Lower lobe of right lung (tissue), 2 donors: ENCODE measurements at regions not wholly inside any gene's neighbourhood (a gene's known extent, or its start where the extent isn't known, plus 50 kb on each side); places are given as distances from the start of the nearest gene placed in this dataset.
A peak's percentile ranks its signal among the peaks of the same experiment; 100 is the strongest.

Source experiments
- ATAC-seq, 2 donors: fragments of 200-7000 bp; cut with Tn5 transposase; one replicate each; pipeline ENCODE4 v1.9.1; 2020 to 2022; ENCODE audit warnings: mild to moderate bottlenecking in 2 of 2, moderate library complexity in 2 of 2
- DNase-seq: peaks from one replicate; pipeline ENCODE4 v3.0.0-alpha.2; 2020
- H3K27ac ChIP-seq: fragments of 200-600 bp; one replicate; pipeline ENCODE4 v1.8.0; 2022
- H3K27me3 ChIP-seq: fragments of 200-600 bp; one replicate; pipeline ENCODE4 v1.8.0; 2022; ENCODE audit warnings: low read depth
- H3K36me3 ChIP-seq: fragments of 200-600 bp; one replicate; pipeline ENCODE4 v1.8.0; 2022; ENCODE audit warnings: mild to moderate bottlenecking
- H3K4me1 ChIP-seq: fragments of 200-600 bp; one replicate; pipeline ENCODE4 v1.8.0; 2022
- H3K4me3 ChIP-seq: fragments of 200-600 bp; one replicate; pipeline ENCODE4 v1.8.0; 2022; ENCODE audit warnings: mild to moderate bottlenecking
- H3K9me3 ChIP-seq: fragments of 200-600 bp; one replicate; pipeline ENCODE4 v1.8.0; 2022
- intact Hi-C: fragments of 100-400 bp; cut with DNase I; formaldehyde crosslinking; loops from one replicate; pipeline ENCODE4 v1.11.0; 2022
- TF ChIP-seq, protein P1 (sequence below): fragments of 200-600 bp; IDR thresholded peaks from one replicate; pipeline ENCODE4 v1.8.0; 2022; ENCODE audit warnings: antibody characterized with exemption, mild to moderate bottlenecking
- donor health status: DM: no; HTN: yes; CAD: no; lungs with severe emphysema.

DNA sequence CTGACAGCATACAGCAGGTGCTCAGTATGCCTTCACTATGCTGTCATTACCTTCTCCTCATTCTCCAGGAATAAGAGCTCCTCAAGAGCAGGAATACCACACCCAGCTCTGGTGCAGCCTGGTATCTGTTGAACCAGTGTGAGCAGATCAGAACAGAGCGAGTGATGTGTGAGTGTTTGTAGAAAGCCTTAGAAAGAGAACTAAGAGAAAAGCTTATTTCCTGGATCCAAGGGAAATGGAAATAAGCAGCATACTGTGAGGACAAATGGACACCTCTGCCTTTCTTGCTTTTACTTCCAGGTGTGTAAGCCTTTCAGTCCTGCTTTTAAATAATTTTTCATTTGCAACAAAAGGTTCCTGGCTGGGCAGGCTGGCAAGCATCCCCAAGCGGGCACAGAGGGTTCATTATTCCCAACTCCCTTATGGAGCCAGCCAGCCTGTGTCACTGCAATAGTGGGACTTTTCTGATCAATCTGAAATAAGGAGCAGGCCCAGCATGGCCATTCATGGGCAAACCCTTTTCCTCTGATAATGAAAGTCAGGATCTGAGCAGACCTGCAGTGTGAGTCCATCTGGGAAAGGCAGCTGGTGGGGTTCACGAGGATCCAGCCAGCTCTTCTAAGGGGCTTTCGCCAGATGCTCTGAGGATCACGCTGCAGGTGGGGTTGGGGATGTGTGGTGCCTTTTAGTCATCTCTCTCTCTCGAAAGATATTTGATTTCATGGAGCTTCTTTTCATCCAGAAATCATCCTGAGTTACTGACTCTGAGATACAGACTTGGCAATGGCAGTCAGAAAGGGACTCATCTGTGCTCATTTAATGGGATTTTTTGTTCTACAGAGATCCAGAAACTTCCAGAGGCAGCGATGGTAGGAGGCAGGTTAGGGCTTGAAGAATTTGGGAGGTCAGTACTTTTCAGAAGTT, 594.9 kb upstream of the CFAP20DC start:
- Histone ChIP-seq H3K9me3 (peaks cover 4% of the 10 kb centered on the region), H3K4me1 (peaks cover 13% of the 10 kb centered on the region), H3K36me3 (no peaks in the 10 kb centered on the region), H3K4me3 (no peak overlapping the region), H3K27me3 (no peaks in the 10 kb centered on the region), H3K27ac (no peak overlapping the region)
- TF ChIP-seq, protein P1, sequence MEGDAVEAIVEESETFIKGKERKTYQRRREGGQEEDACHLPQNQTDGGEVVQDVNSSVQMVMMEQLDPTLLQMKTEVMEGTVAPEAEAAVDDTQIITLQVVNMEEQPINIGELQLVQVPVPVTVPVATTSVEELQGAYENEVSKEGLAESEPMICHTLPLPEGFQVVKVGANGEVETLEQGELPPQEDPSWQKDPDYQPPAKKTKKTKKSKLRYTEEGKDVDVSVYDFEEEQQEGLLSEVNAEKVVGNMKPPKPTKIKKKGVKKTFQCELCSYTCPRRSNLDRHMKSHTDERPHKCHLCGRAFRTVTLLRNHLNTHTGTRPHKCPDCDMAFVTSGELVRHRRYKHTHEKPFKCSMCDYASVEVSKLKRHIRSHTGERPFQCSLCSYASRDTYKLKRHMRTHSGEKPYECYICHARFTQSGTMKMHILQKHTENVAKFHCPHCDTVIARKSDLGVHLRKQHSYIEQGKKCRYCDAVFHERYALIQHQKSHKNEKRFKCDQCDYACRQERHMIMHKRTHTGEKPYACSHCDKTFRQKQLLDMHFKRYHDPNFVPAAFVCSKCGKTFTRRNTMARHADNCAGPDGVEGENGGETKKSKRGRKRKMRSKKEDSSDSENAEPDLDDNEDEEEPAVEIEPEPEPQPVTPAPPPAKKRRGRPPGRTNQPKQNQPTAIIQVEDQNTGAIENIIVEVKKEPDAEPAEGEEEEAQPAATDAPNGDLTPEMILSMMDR = no peak
- ATAC-seq = no peak
- intact Hi-C loops = no loop called here
- DNase-seq = no peak

DNA sequence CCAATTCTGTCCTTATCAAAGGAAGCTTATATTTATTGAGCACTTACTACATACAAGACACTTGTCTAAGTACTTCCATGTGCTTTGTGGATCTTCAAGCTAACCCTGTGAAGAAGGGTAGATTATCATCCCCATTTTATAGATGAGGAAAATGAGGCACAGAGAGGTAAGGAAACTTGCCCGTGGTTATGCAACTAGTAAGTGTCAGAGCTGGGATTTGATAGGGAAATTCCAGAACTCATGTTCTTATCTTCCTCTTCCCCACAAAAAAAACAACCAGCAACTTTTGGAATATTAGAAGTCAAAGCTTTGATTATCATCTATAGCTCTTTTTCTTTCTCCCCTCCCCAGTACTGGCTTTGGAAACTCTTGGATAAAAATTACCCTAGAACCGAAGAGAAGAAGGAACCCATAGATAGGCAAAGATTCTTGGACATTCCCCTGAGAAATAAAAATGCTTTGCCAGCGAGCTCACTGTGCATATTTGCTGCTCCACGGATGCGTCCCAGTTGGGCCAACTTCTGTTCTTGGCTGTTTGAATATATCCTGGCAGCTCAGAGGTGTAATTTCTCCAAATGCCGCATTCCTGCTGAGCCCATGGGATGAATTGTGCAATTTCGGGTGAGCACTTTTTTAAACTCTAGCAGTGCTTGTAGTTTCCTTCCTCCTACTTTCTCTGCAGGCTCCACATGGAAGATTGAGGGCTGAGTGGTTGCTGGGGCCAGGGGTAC, 591.5 kb upstream of the CFAP20DC start:
- Histone ChIP-seq H3K4me1 (peaks cover 13% of the 10 kb centered on the region), H3K27ac (no peak overlapping the region), H3K36me3 (no peaks in the 10 kb centered on the region), H3K4me3 (no peak overlapping the region), H3K27me3 (no peaks in the 10 kb centered on the region), H3K9me3 (no peaks in the 10 kb centered on the region)
- intact Hi-C loops = no loop called here
- DNase-seq = no peak
- TF ChIP-seq, protein P1 = no peak
- peak; percentile 61 to 70 for ATAC-seq

DNA sequence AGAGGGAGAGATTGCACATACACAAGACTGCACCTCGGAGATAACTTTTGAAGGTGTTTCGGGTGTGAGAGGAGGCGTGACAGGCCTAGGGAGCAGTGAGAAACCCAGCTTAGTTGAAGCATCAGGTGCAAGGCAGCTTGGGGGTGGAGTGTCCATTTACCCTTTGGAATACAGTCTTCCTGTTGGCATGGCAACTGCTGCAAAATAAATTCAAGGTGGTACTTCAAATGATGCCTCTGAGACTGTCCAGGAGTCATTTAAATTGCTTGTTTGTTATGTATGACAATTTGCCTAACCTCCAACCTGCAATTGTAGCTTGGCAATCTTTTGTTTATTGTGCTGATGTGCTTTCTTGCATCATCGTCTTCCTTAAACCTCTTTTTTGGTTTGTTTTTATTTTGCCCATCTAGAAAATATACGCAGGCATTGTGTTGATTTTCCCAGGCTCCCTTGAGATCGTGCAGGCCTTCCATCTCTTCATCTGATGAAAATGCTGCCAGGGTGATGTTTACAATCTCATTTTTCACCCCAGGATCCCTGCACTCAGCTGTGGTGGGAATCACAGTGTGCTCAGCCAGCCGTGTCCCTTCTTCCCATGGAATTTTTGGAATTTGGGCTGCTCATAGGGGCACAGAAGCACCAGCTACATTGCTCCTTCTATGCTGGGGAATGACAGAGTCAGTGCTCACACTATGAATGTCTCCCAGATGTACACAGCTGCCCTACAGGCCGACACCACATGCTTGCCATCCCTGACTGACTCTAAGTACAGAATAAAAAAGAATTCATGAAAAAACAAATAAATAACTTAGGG, 583.1 kb upstream of the CFAP20DC start:
- H3K27ac ChIP-seq = no peak overlapping the region

DNA sequence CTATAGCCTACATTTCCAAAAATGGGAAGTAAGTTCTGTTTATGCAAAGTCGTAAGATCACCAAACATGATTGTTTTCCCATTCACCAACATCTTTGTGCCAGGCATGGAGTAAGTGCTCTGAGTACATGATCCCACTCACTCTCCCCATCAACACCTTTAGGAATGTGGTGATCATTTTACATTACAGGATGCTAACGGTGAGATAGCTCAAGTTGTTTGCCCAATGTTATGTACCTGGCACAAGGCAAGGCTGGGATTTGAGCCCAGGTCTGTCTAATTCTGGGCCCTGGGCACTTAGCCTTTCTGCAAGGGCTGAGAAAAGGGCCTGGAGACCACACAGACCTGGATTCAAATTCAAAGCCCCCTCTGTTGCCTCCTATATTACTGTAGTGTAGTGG, 581.7 kb upstream of the CFAP20DC start:
- TF ChIP-seq, protein P1 = no peak
- Histone ChIP-seq H3K27me3 (no peaks in the 10 kb centered on the region), H3K9me3 (no peaks in the 10 kb centered on the region), H3K4me1 (peaks cover 7% of the 10 kb centered on the region), H3K36me3 (no peaks in the 10 kb centered on the region), H3K4me3 (no peak overlapping the region), H3K27ac (no peak overlapping the region)
- intact Hi-C loops = no loop called here
- DNase-seq (no peak), ATAC-seq (no peak)

More for the DNA sequence above, 583.1 kb upstream of the CFAP20DC start:
- intact Hi-C loops = no loop called here
- H3K4me3 ChIP-seq = no peak overlapping the region
- no peak for DNase-seq
- H3K4me1 ChIP-seq = peaks cover 7% of the 10 kb centered on the region
- H3K27me3 ChIP-seq = no peaks in the 10 kb centered on the region
- ATAC-seq = peak; percentile 56 to 77
- H3K36me3 ChIP-seq = no peaks in the 10 kb centered on the region
- H3K9me3 ChIP-seq = no peaks in the 10 kb centered on the region
- TF ChIP-seq, protein P1 = no peak

DNA sequence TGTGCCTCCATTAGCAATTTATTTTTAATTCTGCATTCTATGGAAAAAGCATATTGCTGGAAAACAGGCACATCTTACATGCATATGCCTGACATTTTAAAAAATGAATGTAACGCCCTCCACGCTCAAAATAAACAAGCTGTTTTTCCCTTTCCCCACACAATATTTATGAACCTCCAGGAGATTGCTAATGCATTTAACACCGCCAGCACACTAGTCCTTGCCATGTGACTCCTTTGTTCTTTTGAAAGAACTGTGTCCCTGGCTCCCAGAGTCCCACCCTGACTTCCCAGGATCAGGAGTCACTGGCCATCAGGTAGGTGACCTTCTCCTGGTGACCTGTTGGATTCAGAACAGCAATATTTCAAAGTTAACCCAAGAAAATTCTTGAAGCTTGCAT, 571.2 kb upstream of the CFAP20DC start:
- TF ChIP-seq, protein P1 = no peak
- H3K27ac ChIP-seq = no peak overlapping the region
- no peak for DNase-seq
- intact Hi-C loops = no loop called here
- no peaks in the 10 kb centered on the region for H3K9me3 ChIP-seq
- H3K36me3 ChIP-seq = no peaks in the 10 kb centered on the region
- H3K27me3 ChIP-seq = no peaks in the 10 kb centered on the region
- no peak overlapping the region for H3K4me3 ChIP-seq
- H3K4me1 ChIP-seq = no peaks in the 10 kb centered on the region
- ATAC-seq = no peak
